HCT116 (cell line): ENCODE measurements at regions not wholly inside any gene's neighbourhood (a gene's known extent, or its start where the extent isn't known, plus 50 kb on each side); places are given as distances from the start of the nearest gene placed in this dataset.

Experiments used
- ATAC-seq: fragments of 200-7000 bp; cut with Tn5 transposase; 2 replicates; pipeline ENCODE4 v1.9.1; 2020; ENCODE audit warnings: mild to moderate bottlenecking, moderate library complexity
- BruUV-seq: library from RNA; stranded (reverse); fragments of 400-500 nt; replicated peaks from 2 replicates; lab custom pipeline; 2021; lab: Mats Ljungman, UMichigan
- CTCF ChIA-PET: fragments of 300-600 bp; sonication (Branson Sonifier 250); formaldehyde crosslinking; loops from one replicate; lab custom pipeline; 2021; ENCODE audit warnings: antibody characterized with exemption; lab: Charles Lee
- POLR2A ChIA-PET: fragments of 300-600, 350-600 bp; sonication (Branson Sonifier 250); formaldehyde crosslinking; loops from one replicate; lab custom pipeline; 2021; ENCODE audit warnings: antibody characterized with exemption; lab: Charles Lee
- RAD21 ChIA-PET, 2 experiments: fragments of 300-600 bp; sonication (Branson Sonifier 250); formaldehyde crosslinking; loops; one replicate each; lab custom pipeline; 2023; ENCODE audit warnings: low total read pairs in 2 of 2; ENCODE audit not compliant: uncharacterized antibody in 2 of 2, unreplicated experiment in 2 of 2, low non-redundant PET in 1 of 2; lab: Charles Lee
- DNase-seq: peaks from one replicate; pipeline ENCODE4 v3.0.0-alpha.2; 2010; ENCODE audit warnings: low read depth, low spot score
- H2AFZ ChIP-seq: fragments of 200-600 bp; shearing (Covaris generic), sonication (generic); 2 replicates; pipeline ENCODE4 v1.6.1; 2017; ENCODE audit warnings: low read depth, mixed run types, mixed read lengths, antibody characterized with exemption, low read length; ENCODE audit not compliant: poor library complexity, severe bottlenecking
- H3K27ac ChIP-seq: 2 replicates; pipeline ENCODE4 v1.5.1; 2012; ENCODE audit warnings: low read depth, low read length
- H3K27me3 ChIP-seq: fragments of 200-600 bp; sonication (generic); 2 replicates; pipeline ENCODE4 v1.6.1; 2016; ENCODE audit warnings: mixed run types, low read length, mixed read lengths; ENCODE audit not compliant: insufficient read depth
- H3K36me3 ChIP-seq, 2 experiments: fragments of 200-500 bp in 1 of 2; fragments of 200-600 bp in 1 of 2; sonication (Bioruptor generic) in 1 of 2; sonication (generic) in 1 of 2; 2 replicates each; pipeline versions ENCODE4 v1.5.1 to v1.6.1; 2014 to 2016; ENCODE audit warnings: low read length in 2 of 2, inconsistent platforms in 1 of 2, mixed read lengths in 1 of 2, mixed run types in 1 of 2; ENCODE audit not compliant: insufficient read depth in 2 of 2, control insufficient read depth in 1 of 2
- H3K4me1 ChIP-seq, 2 experiments: fragments of 200-600 bp in 1 of 2; sonication (generic) in 1 of 2; 2 replicates each; pipeline versions ENCODE4 v1.5.1 to v1.6.1; 2012 to 2017; ENCODE audit warnings: low read length in 2 of 2, inconsistent platforms in 1 of 2, mild to moderate bottlenecking in 1 of 2, mixed read lengths in 1 of 2, mixed run types in 1 of 2, moderate library complexity in 1 of 2; ENCODE audit not compliant: insufficient read depth in 2 of 2, control insufficient read depth in 1 of 2
- H3K4me2 ChIP-seq: fragments of 200-600 bp; sonication (generic); 2 replicates; pipeline ENCODE4 v1.6.1; 2017; ENCODE audit warnings: mixed run types, low read length, mixed read lengths
- H3K4me3 ChIP-seq, 2 experiments: fragments of 200-600 bp in 1 of 2; sonication (generic) in 1 of 2; replicated peaks in 1 of 2; 2 replicates each; pipeline ENCODE4 v1.5.1; 2011 to 2016; ENCODE audit warnings: low read length in 2 of 2, control low read depth in 1 of 2, low read depth in 1 of 2, mild to moderate bottlenecking in 1 of 2, mixed read lengths in 1 of 2, mixed run types in 1 of 2
- H3K79me2 ChIP-seq: fragments of 200-600 bp; sonication (generic); 2 replicates; pipeline ENCODE4 v1.6.1; 2017; ENCODE audit warnings: mild to moderate bottlenecking, mixed run types, low read length, moderate library complexity, mixed read lengths; ENCODE audit not compliant: insufficient read depth
- H3K9ac ChIP-seq: fragments of 200-600 bp; sonication (generic); 2 replicates; pipeline ENCODE4 v1.6.1; 2016; ENCODE audit warnings: low read length, mixed read lengths
- H3K9me2 ChIP-seq: fragments of 200-600 bp; sonication (generic), shearing (Covaris generic); 2 replicates; pipeline ENCODE4 v1.6.1; 2017; ENCODE audit warnings: mixed run types, mild to moderate bottlenecking, moderate library complexity; ENCODE audit not compliant: insufficient read depth
- H3K9me3 ChIP-seq, 2 experiments: fragments of 200-500 bp in 1 of 2; fragments of 200-600 bp in 1 of 2; sonication (Bioruptor generic) in 1 of 2; sonication (generic) in 1 of 2; 2 replicates each; pipeline ENCODE4 v1.6.1; 2014 to 2017; ENCODE audit warnings: low read length in 2 of 2, mixed read lengths in 2 of 2, inconsistent platforms in 1 of 2, low read depth in 1 of 2, mild to moderate bottlenecking in 1 of 2, mixed run types in 1 of 2, moderate library complexity in 1 of 2; ENCODE audit not compliant: control insufficient read depth in 1 of 2, insufficient read depth in 1 of 2
- H4K20me1 ChIP-seq: fragments of 200-600 bp; sonication (generic), shearing (Covaris generic); 2 replicates; pipeline ENCODE4 v1.6.1; 2017; ENCODE audit warnings: mixed run types, mild to moderate bottlenecking, moderate library complexity; ENCODE audit not compliant: insufficient read depth
- ATF3 ChIP-seq: IDR thresholded peaks from 2 replicates; pipeline ENCODE4 v1.6.1; 2012
- CBX3 ChIP-seq: IDR thresholded peaks from 2 replicates; pipeline ENCODE4 v1.6.1; 2012; ENCODE audit warnings: low read depth
- CEBPB ChIP-seq: IDR thresholded peaks from 2 replicates; pipeline ENCODE4 v1.6.1; 2012; ENCODE audit warnings: low read depth
- CTCF ChIP-seq, 3 experiments: fragments of 200-600 bp in 1 of 3; sonication (generic) in 1 of 3; IDR thresholded peaks in 2 of 3; conservative IDR thresholded peaks in 1 of 3; 2 replicates each; pipeline ENCODE4 v1.5.1; 2012 to 2017; ENCODE audit warnings: low read depth in 2 of 3, low read length in 2 of 3, antibody characterized with exemption in 1 of 3, borderline replicate concordance in 1 of 3, control low read depth in 1 of 3, mild to moderate bottlenecking in 1 of 3, mixed read lengths in 1 of 3, mixed run types in 1 of 3, moderate library complexity in 1 of 3; ENCODE audit not compliant: insufficient read depth in 1 of 3
- EGR1 ChIP-seq: IDR thresholded peaks from 2 replicates; pipeline ENCODE4 v1.6.1; 2012; ENCODE audit warnings: low read depth
- EZH2phosphoT487 ChIP-seq: fragments of 200-600 bp; IDR thresholded peaks from 2 replicates; pipeline ENCODE4 v1.6.1; 2018; ENCODE audit warnings: antibody characterized with exemption, borderline replicate concordance
- FOSL1 ChIP-seq: IDR thresholded peaks from 2 replicates; pipeline ENCODE4 v1.6.1; 2012; ENCODE audit warnings: low read depth
- JUND ChIP-seq: IDR thresholded peaks from 2 replicates; pipeline ENCODE4 v1.6.1; 2012
- POLR2A ChIP-seq: IDR thresholded peaks from 2 replicates; pipeline ENCODE4 v1.7.0; 2011; ENCODE audit warnings: borderline replicate concordance; ENCODE audit not compliant: insufficient read depth, insufficient read length; ENCODE audit errors: extremely low read depth
- POLR2AphosphoS5 ChIP-seq: IDR thresholded peaks from 2 replicates; pipeline ENCODE4 v1.6.1; 2011; ENCODE audit warnings: mild to moderate bottlenecking, low read depth, low read length, moderate library complexity
- RAD21 ChIP-seq: IDR thresholded peaks from 2 replicates; pipeline ENCODE4 v1.6.1; 2012; ENCODE audit warnings: low read depth, mild to moderate bottlenecking
- SP1 ChIP-seq: IDR thresholded peaks from 2 replicates; pipeline ENCODE4 v1.6.1; 2012; ENCODE audit warnings: low read depth
- TCF7L2 ChIP-seq: IDR thresholded peaks from 2 replicates; pipeline ENCODE4 v1.7.0; 2011; ENCODE audit warnings: borderline replicate concordance, inconsistent platforms; ENCODE audit not compliant: insufficient read depth, insufficient read length; ENCODE audit errors: extremely low read depth
- ZBTB33 ChIP-seq: IDR thresholded peaks from 2 replicates; pipeline ENCODE4 v1.6.1; 2011; ENCODE audit warnings: mild to moderate bottlenecking, low read length, moderate library complexity; ENCODE audit not compliant: insufficient replicate concordance; ENCODE audit errors: extremely low read depth
- intact Hi-C: fragments of 100-400 bp; cut with micrococcal nuclease; formaldehyde crosslinking; loops from 2 replicates; pipeline ENCODE4 v1.10.0; 2022

GRCh38 chr7:156456503-156457115 is 184.0 kb upstream of the RNF32 start:
- no peak for ATAC-seq
- TF ChIP-seq CBX3 = no peak
- no peak for TF ChIP-seq CTCF (IDR thresholded peaks at IDR 0.05 in 2 of 3, conservative IDR thresholded peaks at IDR 0.05 in 1 of 3; ENCODE audit: borderline replicate concordance in 1 of 3, insufficient read depth in 1 of 3, low read depth in 2 of 3, low read length in 2 of 3)
- TF ChIP-seq RAD21 = no peak
- no peak for TF ChIP-seq CEBPB
- no peak for TF ChIP-seq SP1
- no peak for TF ChIP-seq EGR1
- no peak for TF ChIP-seq EZH2phosphoT487
- TF ChIP-seq JUND = no peak
- no peak for TF ChIP-seq ZBTB33
- TF ChIP-seq POLR2AphosphoS5 = no peak
- TF ChIP-seq POLR2A = no peak
- TF ChIP-seq FOSL1 = no peak
- no peak for TF ChIP-seq TCF7L2
- TF ChIP-seq ATF3 = no peak
- Histone ChIP-seq H3K4me3 (no peak overlapping the region), H3K4me2 (no peak overlapping the region), H3K79me2 (no peaks in the 10 kb centered on the region), H3K27ac (no peak overlapping the region), H4K20me1 (no peaks in the 10 kb centered on the region), H3K4me1 (no peaks in the 10 kb centered on the region), H2AFZ (no peak overlapping the region), H3K27me3 (peaks cover 25% of the 10 kb centered on the region; the same call in 1 of the 2 replicates), H3K36me3 (no peaks in the 10 kb centered on the region), H3K9ac (no peak overlapping the region), H3K9me3 (no peaks in the 10 kb centered on the region), H3K9me2 (no peaks in the 10 kb centered on the region)
- ChIA-PET RAD21 (no interaction called here), CTCF (no interaction called here), POLR2A (no interaction called here)
- intact Hi-C loops = no loop called here
- BruUV-seq = no TSS peak
- no peak for DNase-seq
